HEK293 (cell line): ENCODE measurements at regions not wholly inside any gene's neighbourhood (a gene's known extent, or its start where the extent isn't known, plus 50 kb on each side); places are given as distances from the start of the nearest gene placed in this dataset.

Experiments used
- CTCF ChIA-PET: fragments of 350-600 bp; formaldehyde crosslinking; extraction: SDS; loops from one replicate; lab custom pipeline; 2021; ENCODE audit warnings: antibody characterized with exemption; lab: Yijun Ruan, JAX
- POLR2A ChIA-PET: fragments of 300-600 bp; formaldehyde crosslinking; extraction: SDS; loops from one replicate; lab custom pipeline; 2020; ENCODE audit warnings: antibody characterized with exemption, inconsistent platforms; lab: Yijun Ruan, JAX
- H3K27ac ChIP-seq: fragments of 200-500 bp; sonication (Bioruptor generic); 2 replicates; pipeline ENCODE4 v1.5.1; 2014; ENCODE audit warnings: low read depth, low read length, control low read depth, inconsistent platforms; ENCODE audit errors: extremely low read depth
- H3K36me3 ChIP-seq, 2 experiments: fragments of 200-500 bp in 1 of 2; sonication (Bioruptor generic) in 1 of 2; 1 replicate in 1 of 2; 2 replicates in 1 of 2; pipeline ENCODE4 v1.5.1; 2014 to 2017; ENCODE audit warnings: inconsistent platforms in 2 of 2, low read length in 2 of 2; ENCODE audit not compliant: control insufficient read depth in 2 of 2, insufficient read depth in 1 of 2
- H3K4me1 ChIP-seq: fragments of 200-500 bp; sonication (Bioruptor generic); 2 replicates; pipeline ENCODE4 v1.5.1; 2014; ENCODE audit warnings: mild to moderate bottlenecking, low read length, inconsistent platforms; ENCODE audit not compliant: control insufficient read depth, insufficient read depth
- H3K4me3 ChIP-seq: 2 replicates; pipeline ENCODE4 v1.5.1; 2011; ENCODE audit warnings: low read depth, mild to moderate bottlenecking, control low read depth, low read length, moderate library complexity
- H3K9me3 ChIP-seq: fragments of 200-500 bp; sonication (Bioruptor generic); 2 replicates; pipeline ENCODE4 v1.5.1; 2014; ENCODE audit warnings: low read depth, low read length, inconsistent platforms; ENCODE audit not compliant: control insufficient read depth, insufficient read depth
- GLI2 ChIP-seq: fragments of 450-650 bp; formaldehyde crosslinking; IDR thresholded peaks from 2 replicates; pipeline ENCODE4; 2017; ENCODE audit warnings: missing biosample characterization, missing genetic modification characterization, low read depth, borderline replicate concordance
- GLIS2 ChIP-seq: fragments of 450-650 bp; formaldehyde crosslinking; IDR thresholded peaks from 2 replicates; pipeline ENCODE4 v1.5.1; 2016; ENCODE audit warnings: missing biosample characterization, missing genetic modification characterization
- KLF16 ChIP-seq: fragments of 450-650 bp; formaldehyde crosslinking; IDR thresholded peaks from 2 replicates; pipeline ENCODE4 v1.5.1; 2017; ENCODE audit warnings: missing biosample characterization, missing genetic modification characterization
- MEIS1 ChIP-seq: sonication (generic); formaldehyde crosslinking; IDR thresholded peaks from 2 replicates; pipeline ENCODE4 v1.8.1; 2022; ENCODE audit warnings: missing genetic modification reagents, mild to moderate bottlenecking, borderline replicate concordance
- WT1 ChIP-seq: fragments of 450-650 bp; formaldehyde crosslinking; IDR thresholded peaks from 2 replicates; pipeline ENCODE4 v1.5.1; 2016; ENCODE audit warnings: missing biosample characterization, missing genetic modification characterization
- YY1 ChIP-seq: fragments of 450-650 bp; formaldehyde crosslinking; IDR thresholded peaks from 2 replicates; pipeline ENCODE4 v1.5.1; 2018; ENCODE audit warnings: missing biosample characterization, missing genetic modification characterization
- ZBTB21 ChIP-seq: fragments of 450-650 bp; formaldehyde crosslinking; IDR thresholded peaks from 2 replicates; pipeline ENCODE4 v1.5.1; 2017; ENCODE audit warnings: missing biosample characterization, missing genetic modification characterization
- ZNF175 ChIP-seq: fragments of 450-650 bp; formaldehyde crosslinking; IDR thresholded peaks from 2 replicates; pipeline ENCODE4 v1.5.1; 2016; ENCODE audit warnings: missing biosample characterization, missing genetic modification characterization
- ZNF239 ChIP-seq: fragments of 450-650 bp; formaldehyde crosslinking; IDR thresholded peaks from 2 replicates; pipeline ENCODE4 v1.5.1; 2016; ENCODE audit warnings: missing biosample characterization, missing genetic modification characterization
- ZNF391 ChIP-seq: fragments of 450-650 bp; formaldehyde crosslinking; IDR thresholded peaks from 2 replicates; pipeline ENCODE4 v1.5.1; 2016; ENCODE audit warnings: low read depth, missing biosample characterization, missing genetic modification characterization, borderline replicate concordance
- ZNF473 ChIP-seq: fragments of 450-650 bp; formaldehyde crosslinking; IDR thresholded peaks from 2 replicates; pipeline ENCODE4 v1.5.1; 2017; ENCODE audit warnings: missing biosample characterization, missing genetic modification characterization
- ZNF560 ChIP-seq: fragments of 450-650 bp; formaldehyde crosslinking; IDR thresholded peaks from 2 replicates; pipeline ENCODE4 v1.5.1; 2017; ENCODE audit warnings: missing biosample characterization, missing genetic modification characterization, borderline replicate concordance
- ZNF621 ChIP-seq: fragments of 450-650 bp; formaldehyde crosslinking; IDR thresholded peaks from 2 replicates; pipeline ENCODE4 v1.5.1; 2017; ENCODE audit warnings: missing biosample characterization, missing genetic modification characterization
- ZNF629 ChIP-seq: fragments of 450-650 bp; formaldehyde crosslinking; IDR thresholded peaks from 2 replicates; pipeline ENCODE4 v1.5.1; 2017; ENCODE audit warnings: missing biosample characterization, missing genetic modification characterization
- ZNF658 ChIP-seq: fragments of 450-650 bp; formaldehyde crosslinking; IDR thresholded peaks from 2 replicates; pipeline ENCODE4; 2016; ENCODE audit warnings: missing biosample characterization, missing genetic modification characterization
- ZNF777 ChIP-seq: fragments of 450-650 bp; formaldehyde crosslinking; IDR thresholded peaks from 2 replicates; pipeline ENCODE4 v1.5.1; 2017; ENCODE audit warnings: missing biosample characterization, missing genetic modification characterization, borderline replicate concordance
- ZNF791 ChIP-seq: fragments of 450-650 bp; formaldehyde crosslinking; IDR thresholded peaks from 2 replicates; pipeline ENCODE4 v1.5.1; 2016; ENCODE audit warnings: missing biosample characterization, missing genetic modification characterization
- TF ChIP-seq, protein P1 (sequence below): fragments of 450-650 bp; formaldehyde crosslinking; IDR thresholded peaks from 2 replicates; pipeline ENCODE4 v1.5.1; 2016; ENCODE audit warnings: missing biosample characterization, missing genetic modification characterization
- TF ChIP-seq, protein P2 (sequence below): fragments of 450-650 bp; IDR thresholded peaks from 2 replicates; pipeline ENCODE4 v1.5.1; 2018; ENCODE audit warnings: missing biosample characterization, mild to moderate bottlenecking, missing genetic modification characterization
- TF ChIP-seq, protein P3 (sequence below): fragments of 450-650 bp; formaldehyde crosslinking; IDR thresholded peaks from 2 replicates; pipeline ENCODE4 v1.5.1; 2016; ENCODE audit warnings: missing biosample characterization, missing genetic modification characterization
- TF ChIP-seq, protein P4 (sequence below): fragments of 450-650 bp; formaldehyde crosslinking; IDR thresholded peaks from 2 replicates; pipeline ENCODE4 v1.5.1; 2016; ENCODE audit warnings: missing biosample characterization, missing genetic modification characterization
- TF ChIP-seq, protein P5 (sequence below): fragments of 450-650 bp; formaldehyde crosslinking; IDR thresholded peaks from 2 replicates; pipeline ENCODE4 v1.5.1; 2016; ENCODE audit warnings: missing biosample characterization, missing genetic modification characterization
- TF ChIP-seq, protein P6 (sequence below): fragments of 450-650 bp; formaldehyde crosslinking; IDR thresholded peaks from 2 replicates; pipeline ENCODE4 v1.5.1; 2016; ENCODE audit warnings: missing biosample characterization, missing genetic modification characterization

DNA sequence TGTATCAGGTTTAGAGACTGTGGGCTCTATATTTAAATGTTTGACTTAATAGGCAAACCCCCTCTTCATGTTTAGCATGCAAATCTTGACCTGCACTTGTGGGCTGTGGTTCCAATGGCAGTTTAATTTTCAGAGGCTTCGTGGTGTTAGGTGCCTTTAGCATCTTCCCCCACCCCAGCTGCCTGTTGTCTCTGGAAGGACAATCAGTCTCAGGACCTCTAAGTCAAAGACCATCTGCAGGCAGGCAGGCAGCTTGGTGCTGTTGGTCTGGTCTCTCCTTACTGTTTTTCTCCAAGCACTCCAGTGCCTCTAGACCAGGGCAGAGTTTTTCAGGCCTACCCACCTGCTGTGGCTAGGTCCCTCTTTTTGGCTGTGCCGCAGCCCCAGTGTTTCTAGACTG, 990.4 kb downstream of the CDH11 start (continued):
- no peak for TF ChIP-seq GLI2 (tag by site-specific recombination)
- no peak for TF ChIP-seq YY1
- TF ChIP-seq, protein P1, sequence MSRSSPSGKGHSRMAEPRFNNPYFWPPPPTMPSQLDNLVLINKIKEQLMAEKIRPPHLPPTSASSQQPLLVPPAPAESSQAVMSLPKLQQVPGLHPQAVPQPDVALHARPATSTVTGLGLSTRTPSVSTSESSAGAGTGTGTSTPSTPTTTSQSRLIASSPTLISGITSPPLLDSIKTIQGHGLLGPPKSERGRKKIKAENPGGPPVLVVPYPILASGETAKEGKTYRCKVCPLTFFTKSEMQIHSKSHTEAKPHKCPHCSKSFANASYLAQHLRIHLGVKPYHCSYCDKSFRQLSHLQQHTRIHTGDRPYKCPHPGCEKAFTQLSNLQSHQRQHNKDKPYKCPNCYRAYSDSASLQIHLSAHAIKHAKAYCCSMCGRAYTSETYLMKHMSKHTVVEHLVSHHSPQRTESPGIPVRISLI (tag by site-specific recombination), result no peak
- TF ChIP-seq ZNF239, result no peak
- TF ChIP-seq, protein P2, sequence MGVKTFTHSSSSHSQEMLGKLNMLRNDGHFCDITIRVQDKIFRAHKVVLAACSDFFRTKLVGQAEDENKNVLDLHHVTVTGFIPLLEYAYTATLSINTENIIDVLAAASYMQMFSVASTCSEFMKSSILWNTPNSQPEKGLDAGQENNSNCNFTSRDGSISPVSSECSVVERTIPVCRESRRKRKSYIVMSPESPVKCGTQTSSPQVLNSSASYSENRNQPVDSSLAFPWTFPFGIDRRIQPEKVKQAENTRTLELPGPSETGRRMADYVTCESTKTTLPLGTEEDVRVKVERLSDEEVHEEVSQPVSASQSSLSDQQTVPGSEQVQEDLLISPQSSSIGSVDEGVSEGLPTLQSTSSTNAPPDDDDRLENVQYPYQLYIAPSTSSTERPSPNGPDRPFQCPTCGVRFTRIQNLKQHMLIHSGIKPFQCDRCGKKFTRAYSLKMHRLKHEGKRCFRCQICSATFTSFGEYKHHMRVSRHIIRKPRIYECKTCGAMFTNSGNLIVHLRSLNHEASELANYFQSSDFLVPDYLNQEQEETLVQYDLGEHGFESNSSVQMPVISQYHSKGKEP, result no peak
- TF ChIP-seq ZNF473 (tag by site-specific recombination), result no peak
- TF ChIP-seq, all 188 proteins: peak for 0

DNA sequence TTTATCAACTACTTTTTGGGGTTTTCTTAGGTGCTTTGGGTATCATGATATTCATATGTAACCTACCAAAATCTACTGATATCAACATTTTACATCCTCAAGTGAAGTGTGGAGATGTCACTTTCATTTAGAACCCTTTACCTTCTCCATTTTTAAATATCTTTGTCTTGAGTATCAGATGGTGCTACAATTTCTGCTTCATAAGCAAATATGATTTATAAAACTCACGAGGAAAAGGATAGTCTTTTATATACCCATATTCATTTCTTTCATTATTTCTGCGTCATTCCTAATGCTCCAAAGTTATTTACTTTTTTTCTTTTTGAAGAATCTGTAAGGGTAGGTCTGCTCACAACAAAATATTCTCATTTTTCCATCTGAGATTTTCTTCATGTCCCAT, 991.7 kb downstream of the CDH11 start:
- POLR2A ChIA-PET, result no interaction called here
- CTCF ChIA-PET, result no interaction called here
- no peaks in the 10 kb centered on the region for H3K9me3 ChIP-seq
- H3K4me1 ChIP-seq, result no peaks in the 10 kb centered on the region
- H3K4me3 ChIP-seq, result no peak overlapping the region
- no peak for TF ChIP-seq KLF16 (tag by site-specific recombination)
- no peak for TF ChIP-seq ZNF658 (tag by site-specific recombination)
- TF ChIP-seq GLIS2 (tag by site-specific recombination), result no peak
- no peak for TF ChIP-seq ZNF175
- TF ChIP-seq, protein P3, sequence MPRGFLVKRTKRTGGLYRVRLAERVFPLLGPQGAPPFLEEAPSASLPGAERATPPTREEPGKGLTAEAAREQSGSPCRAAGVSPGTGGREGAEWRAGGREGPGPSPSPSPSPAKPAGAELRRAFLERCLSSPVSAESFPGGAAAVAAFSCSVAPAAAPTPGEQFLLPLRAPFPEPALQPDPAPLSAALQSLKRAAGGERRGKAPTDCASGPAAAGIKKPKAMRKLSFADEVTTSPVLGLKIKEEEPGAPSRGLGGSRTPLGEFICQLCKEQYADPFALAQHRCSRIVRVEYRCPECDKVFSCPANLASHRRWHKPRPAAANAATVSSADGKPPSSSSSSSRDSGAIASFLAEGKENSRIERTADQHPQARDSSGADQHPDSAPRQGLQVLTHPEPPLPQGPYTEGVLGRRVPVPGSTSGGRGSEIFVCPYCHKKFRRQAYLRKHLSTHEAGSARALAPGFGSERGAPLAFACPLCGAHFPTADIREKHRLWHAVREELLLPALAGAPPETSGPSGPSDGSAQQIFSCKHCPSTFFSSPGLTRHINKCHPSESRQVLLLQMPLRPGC (tag by site-specific recombination), result no peak
- TF ChIP-seq, protein P4, sequence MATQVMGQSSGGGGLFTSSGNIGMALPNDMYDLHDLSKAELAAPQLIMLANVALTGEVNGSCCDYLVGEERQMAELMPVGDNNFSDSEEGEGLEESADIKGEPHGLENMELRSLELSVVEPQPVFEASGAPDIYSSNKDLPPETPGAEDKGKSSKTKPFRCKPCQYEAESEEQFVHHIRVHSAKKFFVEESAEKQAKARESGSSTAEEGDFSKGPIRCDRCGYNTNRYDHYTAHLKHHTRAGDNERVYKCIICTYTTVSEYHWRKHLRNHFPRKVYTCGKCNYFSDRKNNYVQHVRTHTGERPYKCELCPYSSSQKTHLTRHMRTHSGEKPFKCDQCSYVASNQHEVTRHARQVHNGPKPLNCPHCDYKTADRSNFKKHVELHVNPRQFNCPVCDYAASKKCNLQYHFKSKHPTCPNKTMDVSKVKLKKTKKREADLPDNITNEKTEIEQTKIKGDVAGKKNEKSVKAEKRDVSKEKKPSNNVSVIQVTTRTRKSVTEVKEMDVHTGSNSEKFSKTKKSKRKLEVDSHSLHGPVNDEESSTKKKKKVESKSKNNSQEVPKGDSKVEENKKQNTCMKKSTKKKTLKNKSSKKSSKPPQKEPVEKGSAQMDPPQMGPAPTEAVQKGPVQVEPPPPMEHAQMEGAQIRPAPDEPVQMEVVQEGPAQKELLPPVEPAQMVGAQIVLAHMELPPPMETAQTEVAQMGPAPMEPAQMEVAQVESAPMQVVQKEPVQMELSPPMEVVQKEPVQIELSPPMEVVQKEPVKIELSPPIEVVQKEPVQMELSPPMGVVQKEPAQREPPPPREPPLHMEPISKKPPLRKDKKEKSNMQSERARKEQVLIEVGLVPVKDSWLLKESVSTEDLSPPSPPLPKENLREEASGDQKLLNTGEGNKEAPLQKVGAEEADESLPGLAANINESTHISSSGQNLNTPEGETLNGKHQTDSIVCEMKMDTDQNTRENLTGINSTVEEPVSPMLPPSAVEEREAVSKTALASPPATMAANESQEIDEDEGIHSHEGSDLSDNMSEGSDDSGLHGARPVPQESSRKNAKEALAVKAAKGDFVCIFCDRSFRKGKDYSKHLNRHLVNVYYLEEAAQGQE (tag by site-specific recombination), result no peak
- TF ChIP-seq, protein P5, sequence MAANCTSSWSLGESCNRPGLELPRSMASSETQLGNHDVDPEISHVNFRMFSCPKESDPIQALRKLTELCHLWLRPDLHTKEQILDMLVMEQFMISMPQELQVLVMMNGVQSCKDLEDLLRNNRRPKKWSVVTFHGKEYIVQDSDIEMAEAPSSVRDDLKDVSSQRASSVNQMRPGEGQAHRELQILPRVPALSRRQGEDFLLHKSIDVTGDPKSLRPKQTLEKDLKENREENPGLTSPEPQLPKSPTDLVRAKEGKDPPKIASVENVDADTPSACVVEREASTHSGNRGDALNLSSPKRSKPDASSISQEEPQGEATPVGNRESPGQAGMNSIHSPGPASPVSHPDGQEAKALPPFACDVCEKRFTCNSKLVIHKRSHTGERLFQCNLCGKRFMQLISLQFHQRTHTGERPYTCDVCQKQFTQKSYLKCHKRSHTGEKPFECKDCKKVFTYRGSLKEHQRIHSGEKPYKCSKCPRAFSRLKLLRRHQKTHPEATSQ (tag by site-specific recombination), result no peak
- no peak for TF ChIP-seq MEIS1 (CRISPR knock-in tag)
- TF ChIP-seq WT1, result no peak
- TF ChIP-seq ZNF791, result no peak
- TF ChIP-seq ZBTB21 (tag by site-specific recombination), result no peak
- no peak for TF ChIP-seq ZNF629 (tag by site-specific recombination)
- no peak for TF ChIP-seq ZNF391
- no peak for TF ChIP-seq ZNF560
- TF ChIP-seq, protein P6, sequence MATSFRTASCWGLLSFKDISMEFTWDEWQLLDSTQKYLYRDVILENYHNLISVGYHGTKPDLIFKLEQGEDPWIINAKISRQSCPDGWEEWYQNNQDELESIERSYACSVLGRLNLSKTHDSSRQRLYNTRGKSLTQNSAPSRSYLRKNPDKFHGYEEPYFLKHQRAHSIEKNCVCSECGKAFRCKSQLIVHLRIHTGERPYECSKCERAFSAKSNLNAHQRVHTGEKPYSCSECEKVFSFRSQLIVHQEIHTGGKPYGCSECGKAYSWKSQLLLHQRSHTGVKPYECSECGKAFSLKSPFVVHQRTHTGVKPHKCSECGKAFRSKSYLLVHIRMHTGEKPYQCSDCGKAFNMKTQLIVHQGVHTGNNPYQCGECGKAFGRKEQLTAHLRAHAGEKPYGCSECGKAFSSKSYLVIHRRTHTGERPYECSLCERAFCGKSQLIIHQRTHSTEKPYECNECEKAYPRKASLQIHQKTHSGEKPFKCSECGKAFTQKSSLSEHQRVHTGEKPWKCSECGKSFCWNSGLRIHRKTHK (tag by site-specific recombination), result no peak
- no peak for TF ChIP-seq ZNF777 (tag by site-specific recombination)
- TF ChIP-seq ZNF621 (tag by site-specific recombination), result no peak
- no peak overlapping the region for H3K27ac ChIP-seq
- no peaks in the 10 kb centered on the region for H3K36me3 ChIP-seq
